COLO668 (cell line): ENCODE measurements at regions not wholly inside any gene's neighbourhood (a gene's known extent, or its start where the extent isn't known, plus 50 kb on each side); places are given as distances from the start of the nearest gene placed in this dataset.
"Not testable (repeated sequence)": the region's sequence is repeated elsewhere in the genome, so short reads cannot be mapped to it uniquely, and the experiment has no call there.

ENCODE experiments used
- DNase-seq: peaks from one replicate; lab custom pipeline; 2025; ENCODE audit not compliant: unreplicated experiment; lab: John Stamatoyannopoulos, UW

DNA sequence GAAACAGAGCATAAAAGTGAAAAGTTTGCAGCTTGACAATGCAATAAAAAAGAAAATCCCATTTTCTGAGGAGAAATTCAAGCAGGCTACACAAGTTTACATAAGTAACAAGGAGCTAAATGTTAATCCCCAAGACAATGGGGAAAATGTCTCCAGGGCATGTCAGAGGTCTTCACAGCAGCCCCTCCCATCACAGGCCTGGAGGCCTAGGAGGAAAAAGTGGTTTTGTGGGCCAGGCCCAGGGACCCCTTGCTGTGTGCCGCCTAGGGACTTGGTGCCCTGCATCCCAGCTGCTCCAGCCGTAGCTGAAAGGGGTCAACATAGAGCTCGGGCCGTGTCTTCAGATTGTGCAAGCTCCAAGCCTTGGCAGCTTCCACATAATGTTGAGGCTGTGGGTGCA is 186.7 kb upstream of the MAP3K1 start:
- not testable (repeated sequence) for DNase-seq

DNA sequence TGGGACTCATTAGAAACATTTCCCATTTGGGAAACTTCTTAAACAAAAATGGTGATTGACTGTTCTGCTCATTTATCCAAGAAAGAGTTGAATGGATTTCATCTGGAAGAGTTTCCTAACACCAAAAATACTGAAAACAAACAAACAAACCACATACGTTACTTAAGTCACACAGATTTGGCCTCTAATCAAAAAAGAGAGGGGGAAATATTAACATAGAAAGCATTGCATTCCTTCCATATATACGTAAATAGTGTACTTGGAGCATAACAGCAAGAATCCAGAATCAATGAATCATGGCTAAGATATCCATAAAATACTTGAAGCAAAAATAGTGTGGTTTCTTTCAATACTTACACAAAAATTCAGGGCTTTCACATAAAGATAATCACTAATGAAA is 189.8 kb upstream of the MAP3K1 start:
- DNase-seq: no peak

DNA sequence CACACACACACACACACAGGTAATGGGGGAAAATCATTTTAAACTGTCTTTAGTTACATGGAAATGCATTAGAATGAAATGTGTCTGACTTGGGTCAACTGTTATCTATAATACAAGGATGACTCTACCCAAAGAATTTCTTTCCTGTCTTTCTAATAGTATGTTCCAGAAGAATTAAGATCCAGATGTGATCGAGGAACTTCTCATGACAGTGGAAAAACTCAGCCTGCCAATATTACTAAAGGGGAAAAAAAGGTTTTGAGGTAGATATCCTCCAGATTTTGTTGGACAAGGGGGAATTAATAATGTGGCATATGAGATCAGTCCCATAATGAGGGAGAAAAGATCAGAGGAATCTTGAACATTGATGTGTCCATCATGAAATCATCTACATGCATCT is 190.6 kb upstream of the MAP3K1 start:
- DNase-seq: no peak

DNA sequence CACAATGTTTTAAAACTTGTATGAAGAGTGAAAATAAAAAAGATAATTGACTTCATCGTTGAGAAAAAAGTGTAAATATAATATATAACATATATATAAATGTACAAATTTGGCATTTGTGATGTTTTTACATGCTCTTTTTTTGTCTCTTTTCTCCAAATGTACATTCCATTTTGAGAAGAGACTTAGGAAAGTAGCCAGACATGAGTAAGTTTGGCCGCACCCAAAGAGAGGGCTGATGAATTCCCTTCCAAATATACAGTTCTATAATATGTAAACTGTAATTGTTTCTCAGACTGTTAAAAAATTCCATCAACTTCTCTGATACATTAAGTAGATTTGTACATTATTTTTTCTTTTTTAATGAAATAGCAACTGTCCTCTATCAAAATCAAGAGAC is 193.2 kb upstream of the MAP3K1 start:
- DNase-seq: no peak

DNA sequence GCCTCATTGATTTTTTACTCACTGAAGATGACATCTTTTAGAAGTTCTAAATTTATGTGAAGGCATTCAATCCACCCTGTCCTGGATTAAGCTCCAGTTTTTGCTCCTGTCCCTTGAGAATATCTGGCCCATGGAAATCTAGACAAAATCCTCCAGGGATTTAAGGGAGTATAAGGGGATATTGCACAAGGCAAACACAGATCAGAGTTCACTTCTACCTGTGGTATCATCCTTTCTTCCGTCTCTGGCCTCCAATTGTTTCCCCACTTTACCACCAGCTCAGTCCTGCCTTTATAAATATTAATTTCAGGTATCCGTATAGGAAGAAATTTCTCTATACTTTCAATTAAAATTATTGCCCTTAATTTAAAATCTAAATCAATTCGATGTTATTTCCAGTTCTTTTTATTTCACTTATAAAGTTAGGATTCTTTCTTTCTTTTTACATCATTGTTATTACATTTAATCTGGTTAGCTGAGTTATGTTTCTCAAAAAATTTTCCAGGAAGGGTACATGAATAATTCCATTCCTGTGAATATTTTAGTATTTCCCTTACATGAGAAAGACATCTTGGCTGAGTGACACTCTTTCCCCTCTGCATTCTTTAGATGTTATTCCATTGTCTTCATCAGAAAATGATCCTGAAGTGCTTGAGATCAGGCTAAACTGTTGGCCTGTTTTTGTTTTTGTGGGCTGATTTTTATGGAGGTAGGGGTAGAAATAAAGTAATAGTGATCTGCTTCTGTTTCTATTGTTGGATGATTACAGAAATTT is 194.3 kb upstream of the MAP3K1 start:
- no peak for DNase-seq

DNA sequence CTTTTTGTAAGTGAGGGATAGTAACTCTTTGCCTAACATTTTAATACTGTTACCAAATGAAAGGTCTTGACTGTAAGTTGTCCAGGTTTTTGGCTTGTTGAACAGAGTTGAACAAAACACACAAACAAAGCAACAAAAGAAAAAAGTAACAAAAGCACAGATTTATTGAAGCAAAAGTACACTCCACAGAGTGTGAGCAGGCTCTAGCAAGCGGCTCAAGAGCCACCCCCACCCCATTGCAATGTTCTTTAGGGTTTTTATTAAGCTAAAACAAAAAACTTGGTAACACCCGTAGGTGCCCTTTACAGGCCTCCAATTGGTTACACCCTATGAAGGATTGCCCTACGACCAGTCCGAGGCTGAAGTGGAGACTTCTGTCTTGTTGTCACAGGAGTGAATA is 197.4 kb upstream of the MAP3K1 start:
- DNase-seq: no peak

DNA sequence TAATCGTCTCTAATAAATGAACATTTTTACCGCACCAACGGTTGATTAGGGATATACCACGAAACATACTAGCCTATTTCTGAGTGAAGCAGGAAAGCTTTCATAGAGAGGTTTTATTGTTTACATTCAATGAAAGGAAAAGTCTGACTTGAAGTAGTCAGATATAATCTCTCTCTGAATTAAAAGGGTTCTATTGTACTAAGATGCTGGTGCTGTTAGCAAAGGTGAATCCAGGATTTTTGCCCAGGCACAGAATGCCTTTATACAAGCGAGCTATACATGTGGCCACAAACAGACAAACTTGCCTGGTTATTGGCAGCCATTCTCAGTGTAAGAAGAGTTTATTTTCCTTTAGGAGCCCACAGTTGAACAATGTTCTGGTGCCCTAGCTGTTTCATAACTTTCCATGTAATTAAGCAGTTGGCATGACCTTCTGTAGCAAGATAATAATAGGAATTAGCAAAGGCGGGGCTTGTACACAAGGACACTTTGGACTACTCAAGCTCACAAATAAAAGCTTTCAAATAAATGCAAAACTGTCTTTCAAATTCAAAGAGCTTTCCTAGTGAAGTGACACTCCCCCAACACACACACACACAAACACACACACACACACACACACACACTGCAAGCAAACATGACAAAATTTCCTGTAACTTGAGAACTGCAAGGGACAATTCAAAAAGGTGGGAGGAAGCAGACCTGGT is 198.7 kb upstream of the MAP3K1 start:
- DNase-seq: no peak

DNA sequence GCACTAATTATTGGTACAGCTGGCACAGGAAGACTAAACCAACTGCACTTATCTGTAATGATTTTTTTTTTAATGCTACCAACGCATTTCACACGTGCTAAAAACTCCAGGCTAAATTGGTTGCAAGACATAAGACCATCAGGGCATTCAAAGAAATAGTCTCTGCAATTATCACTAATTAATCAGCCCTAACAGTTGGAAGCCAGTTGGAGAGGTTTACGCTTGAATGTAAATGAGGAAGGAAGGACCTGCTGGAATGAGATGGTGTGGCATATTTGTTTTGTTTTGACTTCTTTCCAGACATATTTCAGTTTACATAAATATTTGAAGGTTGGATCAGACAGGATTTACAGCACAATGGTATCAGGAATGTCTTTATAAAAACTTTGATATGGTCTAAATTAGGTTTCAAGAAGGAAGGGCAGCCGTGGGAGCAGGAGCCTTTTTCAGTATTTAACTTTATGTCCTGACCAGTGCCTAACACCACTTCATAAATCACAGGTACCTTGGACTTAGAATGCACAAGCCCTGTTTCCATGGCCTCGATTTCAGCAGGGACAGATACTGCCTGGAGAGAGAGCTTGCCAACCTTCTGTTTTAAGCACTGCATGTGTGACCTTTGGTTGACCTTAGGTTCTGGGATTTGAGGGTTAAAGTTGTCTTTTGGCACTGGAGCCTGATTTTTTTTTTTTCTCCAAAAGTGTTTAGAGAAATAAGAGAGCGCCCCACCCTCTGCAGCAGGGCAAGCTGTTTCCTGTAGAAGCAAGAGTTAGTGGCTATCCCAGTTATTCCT is 199.8 kb upstream of the MAP3K1 start:
- DNase-seq: no peak

DNA sequence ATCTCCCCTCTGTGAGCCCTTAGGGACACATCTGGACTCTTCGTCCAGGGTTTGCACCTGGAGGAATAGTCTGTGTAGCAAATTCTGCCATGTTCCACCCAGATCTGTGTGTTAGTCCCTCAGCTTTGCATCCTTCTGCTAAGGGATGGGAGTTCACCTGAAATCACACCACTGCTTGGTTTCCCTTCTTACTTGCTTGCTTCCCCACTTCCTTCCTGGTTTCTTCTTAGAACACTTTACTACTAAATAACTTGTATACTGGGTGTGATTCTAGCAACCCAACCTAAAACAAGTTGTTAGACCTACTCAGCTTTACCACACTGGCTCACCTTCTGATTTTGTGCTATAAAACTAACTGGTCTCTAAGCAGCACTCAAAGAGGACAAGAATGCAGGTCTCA is 202.6 kb upstream of the MAP3K1 start:
- no peak for DNase-seq

DNA sequence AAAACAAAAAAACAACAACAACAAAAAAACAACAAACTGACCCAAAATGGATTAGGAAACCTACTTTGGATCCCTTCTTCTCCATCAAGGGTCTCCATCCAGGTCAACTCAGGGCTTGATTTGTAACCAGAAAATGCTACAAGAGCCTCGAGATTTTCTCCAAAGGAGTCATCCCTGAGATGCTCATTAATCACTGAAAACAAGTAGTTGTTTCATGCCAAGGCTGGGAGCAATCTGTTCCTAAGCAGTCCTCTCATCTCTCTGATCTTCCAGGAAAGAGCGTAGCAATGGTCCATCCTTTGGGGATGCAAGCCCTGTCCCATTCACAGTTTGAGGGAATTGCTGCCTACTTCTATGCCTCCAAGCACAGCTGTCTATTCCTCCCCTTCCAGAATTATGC is 203.0 kb upstream of the MAP3K1 start:
- no peak for DNase-seq

DNA sequence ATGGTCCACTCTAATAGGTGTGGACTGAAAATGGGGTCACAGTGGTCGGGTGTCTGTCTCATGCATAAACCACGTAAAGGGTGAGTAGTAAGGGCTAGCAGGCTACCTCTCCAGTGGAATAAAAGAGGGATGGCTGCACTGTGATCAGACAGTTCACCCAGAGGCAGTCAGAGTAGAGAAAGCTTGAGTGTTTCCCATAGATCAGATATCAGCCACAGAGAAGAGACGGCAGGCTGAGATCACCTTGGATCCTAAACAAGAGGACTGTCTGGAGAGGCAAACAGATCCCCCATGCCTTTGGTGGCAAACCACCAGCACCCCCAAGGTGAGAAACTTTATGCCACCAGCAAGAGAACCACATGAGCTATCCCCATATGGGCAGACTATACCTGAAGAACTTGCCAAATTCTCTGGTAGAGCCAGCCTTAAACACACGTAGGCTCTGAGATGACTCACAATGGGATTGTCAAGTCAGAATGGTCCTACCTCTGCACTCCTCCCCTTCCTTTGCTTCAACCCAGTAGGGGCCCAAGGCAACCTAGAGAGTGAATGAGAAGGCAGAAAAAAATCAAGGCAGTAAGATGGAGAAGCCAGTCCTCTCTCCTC is 205.2 kb upstream of the MAP3K1 start:
- no peak for DNase-seq

DNA sequence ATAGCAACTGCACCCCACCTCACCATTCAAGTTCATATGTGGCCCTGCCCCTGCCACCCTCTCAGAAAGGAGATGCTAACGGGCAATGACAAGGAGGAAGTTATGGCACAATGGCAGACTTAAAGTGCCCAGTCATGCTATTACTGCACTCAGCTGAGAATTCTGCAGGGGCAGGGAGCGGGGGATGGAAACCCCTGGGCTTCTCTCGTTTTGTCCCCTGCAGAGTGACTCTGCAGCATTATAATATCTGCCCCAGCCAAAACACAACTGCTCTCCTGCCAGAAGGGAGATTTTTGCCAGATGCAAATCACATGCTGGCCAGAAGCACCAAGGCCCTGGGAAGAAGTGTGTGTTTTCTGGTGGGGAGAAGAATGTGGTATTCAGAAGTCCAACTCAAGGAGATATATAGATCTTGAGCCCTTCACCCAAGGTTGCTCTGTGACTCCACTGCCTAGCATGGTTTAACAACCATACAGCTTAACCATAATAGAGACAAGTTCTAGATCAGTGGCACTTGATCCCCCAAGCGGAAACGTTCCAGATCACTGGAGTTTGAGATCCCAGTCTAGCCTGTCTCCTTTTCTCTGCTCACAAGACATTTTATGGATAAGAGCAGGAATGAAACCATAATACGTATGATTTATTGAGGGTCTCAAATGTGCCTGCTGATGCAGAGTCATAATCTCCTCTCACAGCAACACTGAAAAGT is 207.0 kb upstream of the MAP3K1 start:
- no peak for DNase-seq

DNA sequence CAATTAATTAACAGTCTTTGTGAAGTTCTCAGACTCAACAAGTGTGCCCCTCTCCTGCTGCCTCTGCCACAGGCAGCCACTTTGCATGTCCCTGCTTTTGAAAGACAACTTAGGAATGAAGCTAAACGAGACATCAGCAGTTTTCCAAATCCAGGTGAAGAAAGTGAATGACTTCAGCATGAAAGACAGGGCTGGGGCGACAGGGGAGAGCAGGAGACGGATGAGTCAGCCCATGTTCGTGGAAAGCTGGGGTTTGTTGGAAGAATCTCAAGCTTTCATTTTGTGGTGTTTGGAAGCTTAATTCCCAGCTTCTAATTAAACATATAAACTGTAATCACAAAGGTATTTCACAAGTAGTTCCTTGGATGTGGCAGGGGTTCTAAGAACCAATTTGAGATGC is 207.8 kb upstream of the MAP3K1 start:
- no peak for DNase-seq

DNA sequence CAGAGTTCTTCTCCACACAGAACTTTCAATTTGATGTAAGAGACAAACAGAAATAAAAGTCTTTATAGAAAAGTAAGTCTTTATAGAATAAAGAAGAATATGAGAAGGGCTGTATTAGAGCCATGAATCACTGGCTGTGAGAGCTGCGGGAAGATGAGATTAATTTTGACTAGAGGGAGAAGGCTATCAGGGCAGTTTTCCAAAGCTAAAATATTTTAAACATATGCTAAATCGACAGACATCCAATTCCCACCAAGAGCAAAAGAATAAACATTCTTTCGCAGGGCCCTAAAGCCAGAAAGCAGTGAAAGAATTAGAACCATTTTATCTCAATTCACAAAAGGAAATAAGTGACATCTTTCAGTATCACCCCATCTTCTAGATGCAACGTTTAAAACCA is 208.3 kb upstream of the MAP3K1 start:
- DNase-seq: no peak

DNA sequence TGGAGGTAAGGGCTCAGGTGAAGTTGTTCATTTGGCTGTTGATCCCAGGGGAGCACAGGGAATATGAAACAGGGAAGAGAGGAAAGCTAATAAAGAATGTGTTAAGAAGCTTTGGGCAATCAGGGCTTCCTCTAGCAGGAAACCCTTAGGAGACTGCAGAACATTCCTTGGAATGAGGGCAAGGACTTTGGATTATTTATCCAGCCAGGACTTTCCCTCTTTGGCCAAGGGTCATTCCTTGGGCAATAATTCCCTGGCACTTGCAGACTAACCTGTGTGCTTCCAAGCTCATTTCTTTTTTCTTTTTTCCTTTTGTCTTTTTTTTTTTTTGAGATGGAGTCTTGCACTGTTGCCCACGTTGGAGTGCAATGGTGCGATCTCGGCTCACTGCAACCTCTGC is 209.2 kb upstream of the MAP3K1 start:
- no peak for DNase-seq

DNA sequence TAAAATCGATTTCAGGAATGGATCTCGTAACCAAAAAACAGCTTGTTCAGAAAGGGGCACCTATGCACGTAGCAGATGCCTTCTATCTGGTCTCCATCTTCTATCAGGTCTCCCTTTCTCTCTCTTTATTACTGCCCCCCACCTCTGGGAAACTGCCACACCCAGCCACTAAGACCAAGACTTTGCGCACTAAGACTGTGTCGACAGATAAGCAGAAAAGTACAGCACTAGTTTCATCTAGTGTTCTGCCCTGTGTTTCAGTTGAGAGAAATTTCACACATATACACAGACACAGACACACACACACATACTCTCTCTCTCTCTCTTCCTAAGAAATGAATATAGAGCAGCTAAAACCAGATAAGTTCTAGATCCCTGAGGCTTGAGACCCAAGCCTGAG is 210.1 kb upstream of the MAP3K1 start:
- DNase-seq: no peak

DNA sequence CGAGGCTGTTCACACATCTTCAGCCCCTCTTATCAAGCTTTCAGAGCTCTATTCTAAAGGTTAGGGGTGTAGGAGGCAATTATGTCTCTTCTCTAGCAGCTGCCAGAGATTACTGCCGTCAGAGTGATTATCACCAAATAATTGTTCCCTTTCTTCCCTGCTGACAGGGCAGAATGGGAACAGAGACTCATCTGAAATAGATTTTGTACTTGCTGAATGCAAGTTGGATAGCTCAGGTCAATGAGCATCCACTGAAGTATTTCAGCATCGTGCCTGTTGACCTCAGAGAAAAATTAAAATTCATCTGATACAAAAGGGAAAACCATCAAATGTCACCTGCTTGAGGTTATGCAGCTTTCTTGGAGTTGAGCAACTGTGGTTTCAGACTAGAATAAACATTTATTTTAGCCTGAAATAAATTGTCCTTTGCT is 213.7 kb upstream of the MAP3K1 start:
- no peak for DNase-seq

DNA sequence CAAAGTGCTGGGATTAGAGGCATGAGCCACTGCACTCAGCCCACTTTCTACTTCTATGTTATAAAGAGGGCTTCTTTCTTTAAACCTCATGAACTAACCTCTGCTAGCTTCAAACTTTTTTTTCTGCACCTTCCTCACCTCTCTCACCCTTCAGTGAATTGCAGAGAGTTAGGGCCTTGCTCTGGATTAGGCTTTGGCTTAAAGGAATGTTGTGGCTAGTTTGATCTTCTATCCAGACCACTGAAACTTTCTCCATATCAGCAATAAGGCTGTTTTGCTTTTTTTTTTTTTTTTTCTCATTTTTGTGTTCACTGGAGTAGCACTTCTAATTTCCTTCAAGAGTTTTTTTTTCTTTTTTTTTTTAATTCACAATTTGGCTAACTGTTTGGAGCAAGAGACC is 216.4 kb upstream of the MAP3K1 start:
- DNase-seq: no peak

DNA sequence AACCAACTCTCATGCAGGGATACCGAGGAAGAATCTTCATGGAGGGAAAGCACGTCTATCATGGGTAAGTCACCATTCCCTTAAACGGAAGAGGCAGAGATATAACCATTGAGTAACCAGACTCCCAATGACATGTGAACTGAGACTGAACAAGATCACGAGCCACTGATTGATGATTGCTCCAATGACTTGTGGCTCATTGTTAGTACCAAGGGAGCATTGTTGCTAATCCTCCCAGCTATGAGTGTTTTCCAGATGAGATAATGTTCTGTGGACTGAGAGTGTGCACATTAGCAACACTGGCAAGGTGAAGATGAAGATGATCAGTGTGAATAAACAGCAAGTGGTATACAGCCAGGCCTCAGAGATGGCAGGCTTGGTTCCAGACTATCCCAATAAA is 219.2 kb upstream of the MAP3K1 start:
- no peak for DNase-seq

DNA sequence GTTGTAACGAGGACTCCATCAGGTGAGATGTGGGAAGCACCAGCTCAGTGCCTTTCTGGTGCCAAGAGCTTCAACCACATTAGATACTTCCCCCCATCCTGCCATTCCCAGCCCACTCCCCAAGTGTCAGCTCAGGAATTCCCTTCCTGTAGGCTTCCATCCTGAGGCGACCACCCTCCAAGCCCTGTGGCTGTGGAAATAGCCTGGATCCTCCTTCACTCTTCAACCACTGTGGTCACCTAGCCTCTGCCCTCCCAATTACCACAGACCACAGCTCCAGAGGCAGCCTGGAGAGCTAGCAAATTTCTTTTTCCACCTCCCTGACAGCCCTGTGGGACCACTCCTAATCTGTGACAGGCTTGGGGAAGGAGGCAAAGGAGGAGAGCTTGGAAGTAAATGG is 219.8 kb upstream of the MAP3K1 start:
- no peak for DNase-seq

DNA sequence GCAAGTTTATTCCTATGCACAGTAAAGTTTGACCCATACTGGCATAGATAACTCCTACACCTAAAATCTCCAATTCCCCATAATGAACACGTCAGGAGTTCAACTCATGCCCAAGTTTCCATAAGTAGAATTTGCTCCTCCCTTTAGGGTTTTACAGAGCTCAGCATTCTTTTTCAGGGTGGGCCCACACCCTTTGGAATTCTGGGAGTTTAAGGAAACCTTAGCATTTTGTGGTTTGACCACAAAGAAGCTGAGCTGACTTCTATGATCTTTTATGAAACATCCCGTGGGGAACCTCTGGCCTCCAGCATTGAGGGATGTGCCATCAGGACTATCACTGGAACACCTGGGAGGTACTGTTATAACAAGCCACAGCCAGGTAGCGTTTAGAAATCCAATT is 220.6 kb upstream of the MAP3K1 start:
- DNase-seq: no peak
